HFFc6 (cell line): ENCODE measurements at regions not wholly inside any gene's neighbourhood (a gene's known extent, or its start where the extent isn't known, plus 50 kb on each side); places are given as distances from the start of the nearest gene placed in this dataset.

ENCODE experiments used
- DNase-seq: peaks from one replicate; pipeline ENCODE4 v3.0.0-alpha.2; 2018
- H3K27ac Mint-ChIP-seq: 2 replicates; pipeline ENCODE4 v1.8.0; 2020; ENCODE audit warnings: mild to moderate bottlenecking, mixed read lengths
- H3K27me3 Mint-ChIP-seq: 2 replicates; pipeline ENCODE4 v1.8.0; 2021; ENCODE audit warnings: mild to moderate bottlenecking, moderate library complexity, mixed read lengths; ENCODE audit not compliant: insufficient read depth
- H3K36me3 Mint-ChIP-seq: 2 replicates; pipeline ENCODE4 v1.8.0; 2021; ENCODE audit warnings: low read depth, mixed read lengths
- H3K4me1 Mint-ChIP-seq: 2 replicates; pipeline ENCODE4 v1.8.0; 2020; ENCODE audit warnings: low read depth, mixed read lengths
- H3K4me3 Mint-ChIP-seq: 2 replicates; pipeline ENCODE4 v1.8.0; 2020; ENCODE audit warnings: mild to moderate bottlenecking, moderate library complexity, mixed read lengths
- H3K9me3 Mint-ChIP-seq: 2 replicates; pipeline ENCODE4 v1.8.0; 2020; ENCODE audit warnings: mild to moderate bottlenecking, mixed read lengths
- TF ChIP-seq, protein P1 (sequence below): fragments of 200-600 bp; sonication (generic); IDR thresholded peaks from 2 replicates; pipeline ENCODE4 v1.5.0; 2021; ENCODE audit warnings: antibody characterized with exemption, mild to moderate bottlenecking

DNA sequence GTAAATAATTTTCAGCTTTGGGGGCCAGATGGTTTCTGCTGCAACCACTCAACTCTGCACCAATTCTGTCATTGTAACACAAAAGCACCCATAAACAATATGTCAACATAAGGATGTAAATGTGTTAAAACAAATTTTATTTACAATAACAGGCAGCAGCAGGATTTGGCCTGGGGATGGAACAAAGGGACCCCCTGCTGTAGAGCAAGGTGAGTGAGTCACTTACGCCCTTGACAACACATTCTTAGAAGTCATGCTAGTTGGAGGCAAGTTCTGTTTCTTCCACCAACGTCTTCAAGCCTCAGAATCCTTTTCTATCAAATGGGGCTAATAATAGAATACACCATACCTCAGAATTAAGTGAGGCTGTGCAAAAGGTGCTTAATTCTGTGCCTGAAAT, 610.2 kb upstream of the SYT4 start:
- no peaks in the 10 kb centered on the region for H3K36me3 Mint-ChIP-seq
- no peak for DNase-seq
- TF ChIP-seq, protein P1, sequence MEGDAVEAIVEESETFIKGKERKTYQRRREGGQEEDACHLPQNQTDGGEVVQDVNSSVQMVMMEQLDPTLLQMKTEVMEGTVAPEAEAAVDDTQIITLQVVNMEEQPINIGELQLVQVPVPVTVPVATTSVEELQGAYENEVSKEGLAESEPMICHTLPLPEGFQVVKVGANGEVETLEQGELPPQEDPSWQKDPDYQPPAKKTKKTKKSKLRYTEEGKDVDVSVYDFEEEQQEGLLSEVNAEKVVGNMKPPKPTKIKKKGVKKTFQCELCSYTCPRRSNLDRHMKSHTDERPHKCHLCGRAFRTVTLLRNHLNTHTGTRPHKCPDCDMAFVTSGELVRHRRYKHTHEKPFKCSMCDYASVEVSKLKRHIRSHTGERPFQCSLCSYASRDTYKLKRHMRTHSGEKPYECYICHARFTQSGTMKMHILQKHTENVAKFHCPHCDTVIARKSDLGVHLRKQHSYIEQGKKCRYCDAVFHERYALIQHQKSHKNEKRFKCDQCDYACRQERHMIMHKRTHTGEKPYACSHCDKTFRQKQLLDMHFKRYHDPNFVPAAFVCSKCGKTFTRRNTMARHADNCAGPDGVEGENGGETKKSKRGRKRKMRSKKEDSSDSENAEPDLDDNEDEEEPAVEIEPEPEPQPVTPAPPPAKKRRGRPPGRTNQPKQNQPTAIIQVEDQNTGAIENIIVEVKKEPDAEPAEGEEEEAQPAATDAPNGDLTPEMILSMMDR = no peak
- H3K4me1 Mint-ChIP-seq = no peaks in the 10 kb centered on the region
- H3K27me3 Mint-ChIP-seq = no peaks in the 10 kb centered on the region; the same call in 1 of the 2 replicates
- H3K9me3 Mint-ChIP-seq = peaks cover 20% of the 10 kb centered on the region
- H3K4me3 Mint-ChIP-seq = no peak overlapping the region
- no peak overlapping the region for H3K27ac Mint-ChIP-seq

DNA sequence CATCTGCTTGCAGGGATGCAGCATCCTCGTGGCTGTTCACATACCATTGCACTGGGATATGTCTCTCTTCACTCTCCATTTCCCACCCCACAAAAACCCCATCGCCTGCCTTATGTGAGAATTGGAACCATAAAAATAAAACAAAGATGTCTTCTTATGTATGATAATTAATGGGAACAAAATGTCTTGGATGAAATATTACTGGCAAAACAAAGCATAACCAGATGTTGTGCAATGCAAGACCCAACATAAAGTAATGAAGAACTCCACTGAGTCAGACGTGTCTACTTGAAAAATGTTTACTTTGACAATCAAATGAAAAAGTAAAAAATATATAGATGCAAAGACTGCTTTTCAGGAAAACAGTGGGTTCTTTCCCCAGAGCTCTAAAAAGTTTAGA, 611.3 kb upstream of the SYT4 start:
- H3K27ac Mint-ChIP-seq = no peak overlapping the region

DNA sequence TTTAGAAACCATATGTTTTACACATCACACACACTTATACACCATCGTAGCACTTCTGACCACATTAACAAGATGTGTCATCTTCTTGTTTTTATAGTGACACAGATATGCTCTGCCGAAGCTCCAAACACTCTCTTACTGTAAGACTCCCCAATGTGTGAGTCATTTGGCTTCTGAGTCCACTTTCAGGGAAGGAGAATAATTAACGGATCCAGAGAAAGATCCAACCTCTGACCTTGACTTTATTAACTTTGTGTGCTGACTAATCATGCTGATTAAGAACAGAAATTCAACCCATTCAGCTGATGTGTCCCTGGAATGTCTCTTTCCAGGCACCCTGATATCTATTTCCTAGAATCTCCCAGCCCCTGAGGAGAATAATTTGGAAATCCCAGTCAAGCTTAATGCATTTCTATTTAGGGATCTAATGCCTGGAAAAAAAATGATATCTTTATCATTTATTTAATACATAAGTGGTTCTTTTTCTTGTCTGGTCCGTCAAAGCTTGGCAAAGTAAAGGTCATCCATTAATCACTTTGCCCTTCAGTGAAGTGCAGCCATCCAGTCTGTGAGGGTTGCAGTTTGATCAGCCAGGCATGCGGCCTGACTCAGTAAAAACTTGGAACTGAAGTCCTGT, 615.8 kb upstream of the SYT4 start:
- H3K4me3 Mint-ChIP-seq = no peak overlapping the region
- TF ChIP-seq, protein P1 = no peak
- H3K36me3 Mint-ChIP-seq = no peaks in the 10 kb centered on the region
- peaks cover 7% of the 10 kb centered on the region; the same call in 1 of the 2 replicates for H3K4me1 Mint-ChIP-seq
- H3K27me3 Mint-ChIP-seq = peaks cover 2% of the 10 kb centered on the region; the same call in 1 of the 2 replicates
- H3K9me3 Mint-ChIP-seq = peaks cover 22% of the 10 kb centered on the region
- peak; percentile 71 for DNase-seq
- no peak overlapping the region for H3K27ac Mint-ChIP-seq

More for the DNA sequence above, 611.3 kb upstream of the SYT4 start:
- no peak for DNase-seq
- peaks cover 5% of the 10 kb centered on the region; the same call in 1 of the 2 replicates for H3K4me1 Mint-ChIP-seq
- H3K36me3 Mint-ChIP-seq = no peaks in the 10 kb centered on the region
- H3K4me3 Mint-ChIP-seq = no peak overlapping the region
- TF ChIP-seq, protein P1 = no peak
- H3K27me3 Mint-ChIP-seq = no peaks in the 10 kb centered on the region
- H3K9me3 Mint-ChIP-seq = peaks cover 16% of the 10 kb centered on the region

DNA sequence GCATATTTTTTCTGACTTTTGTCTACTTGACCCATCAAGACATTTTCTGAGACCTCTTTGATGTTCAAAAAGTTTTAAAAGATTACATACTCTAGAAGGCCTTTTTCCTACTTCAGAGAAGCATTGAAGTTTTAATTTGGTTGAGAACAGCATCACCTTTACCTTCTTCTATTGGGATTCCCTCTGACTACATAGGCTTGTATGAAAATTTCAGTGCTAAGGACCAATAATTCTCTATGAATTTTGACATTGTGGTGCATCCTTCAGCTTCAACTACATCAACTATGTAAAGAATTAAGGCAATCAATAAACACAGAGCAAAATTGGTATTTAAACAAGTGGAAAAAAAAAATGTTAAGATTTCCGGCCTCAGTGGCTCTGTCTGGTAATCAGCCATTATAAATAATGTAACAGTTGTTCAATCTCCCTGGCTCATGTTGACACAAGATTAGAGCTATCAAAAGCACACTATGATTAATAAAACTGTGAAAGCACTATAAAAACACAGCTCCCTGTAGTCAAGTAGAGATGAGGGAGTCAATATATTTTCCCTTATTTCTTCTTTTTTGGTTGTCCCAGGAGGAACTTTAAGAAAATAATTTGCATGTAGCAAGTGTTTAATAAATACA, 627.0 kb upstream of the SYT4 start:
- H3K27me3 Mint-ChIP-seq = no peaks in the 10 kb centered on the region
- no peak overlapping the region for H3K27ac Mint-ChIP-seq
- H3K36me3 Mint-ChIP-seq = no peaks in the 10 kb centered on the region
- DNase-seq = no peak
- H3K4me3 Mint-ChIP-seq = no peak overlapping the region
- TF ChIP-seq, protein P1 = no peak
- H3K4me1 Mint-ChIP-seq = no peaks in the 10 kb centered on the region
- H3K9me3 Mint-ChIP-seq = peaks cover 8% of the 10 kb centered on the region

DNA sequence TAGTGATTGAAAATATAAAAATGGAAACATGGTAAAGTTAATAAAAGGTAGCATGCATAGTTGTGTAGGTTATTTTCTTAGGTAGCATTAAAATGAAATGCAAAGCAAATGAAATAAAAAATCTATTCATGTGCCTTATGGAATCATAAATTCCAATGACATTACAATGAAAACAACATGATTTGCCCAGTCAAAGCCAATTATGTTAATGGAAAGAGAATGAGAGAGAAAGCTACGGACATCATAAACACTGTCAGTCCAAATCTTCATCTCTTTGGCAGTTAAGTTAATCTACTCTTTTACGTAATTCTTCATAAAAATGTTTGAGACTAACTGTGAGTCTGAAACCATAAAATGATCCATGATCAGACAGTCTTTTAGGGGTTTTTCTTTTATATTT, 636.7 kb upstream of the SYT4 start:
- Mint-ChIP-seq H3K4me3 (no peak overlapping the region), H3K4me1 (no peaks in the 10 kb centered on the region), H3K27me3 (no peaks in the 10 kb centered on the region), H3K9me3 (peaks cover 23% of the 10 kb centered on the region), H3K36me3 (0 out of 2 replicates have a peak, but pooled peaks cover 6% of the 10 kb centered on the region), H3K27ac (no peak overlapping the region)
- no peak for DNase-seq
- TF ChIP-seq, protein P1 = no peak
